ENCODE measurements at regions not wholly inside any gene's neighbourhood (a gene's known extent, or its start where the extent isn't known, plus 50 kb on each side); places are given as distances from the start of the nearest gene placed in this dataset.
"Not testable (repeated sequence)": the region's sequence is repeated elsewhere in the genome, so short reads cannot be mapped to it uniquely, and the experiment has no call there.

DNA sequence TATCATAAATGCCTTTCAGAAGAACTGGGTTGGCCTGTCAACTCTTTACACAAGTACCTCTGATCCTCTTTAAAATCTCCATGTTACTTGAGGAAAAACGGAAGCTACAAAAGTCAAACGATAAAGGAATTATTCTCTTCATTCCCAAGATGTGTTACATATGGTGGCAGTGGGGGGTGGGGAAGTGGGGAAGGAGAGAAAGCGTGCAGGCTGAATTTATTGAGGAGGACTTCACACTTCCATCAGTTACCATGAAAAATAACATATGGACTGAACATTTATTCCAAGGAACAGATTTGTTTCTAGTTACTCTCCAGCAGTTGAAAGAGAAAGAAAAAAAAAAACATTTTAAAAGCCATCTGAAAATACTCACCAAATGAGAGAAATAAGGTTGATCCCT is 474.4 kb upstream of the DCN start:
- Histone ChIP-seq H3K4me1 (ENCODE audit: insufficient read depth, low read length) (no peaks in the 10 kb centered on the region), H3K9me3 (ENCODE audit: insufficient read depth, low read depth, low read length) (no peaks in the 10 kb centered on the region)

GRCh38 chr12:91655966-91656365 is 473.3 kb upstream of the DCN start:
- H3K4me3 ChIP-seq (ENCODE audit: low read length): no peak overlapping the region
- no peaks in the 10 kb centered on the region for H3K27me3 ChIP-seq (ENCODE audit: insufficient read depth, low read length)
- no peaks in the 10 kb centered on the region for H3K36me3 ChIP-seq (ENCODE audit: insufficient read depth, low read depth, low read length)
- no peak overlapping the region for H3K9ac ChIP-seq (ENCODE audit: low read depth, low read length)
- no peaks in the 10 kb centered on the region for H3K9me3 ChIP-seq (ENCODE audit: insufficient read depth, low read depth, low read length)
- H3K4me1 ChIP-seq (ENCODE audit: insufficient read depth, low read length): no peaks in the 10 kb centered on the region
- no peak overlapping the region for H3K27ac ChIP-seq (ENCODE audit: low read length)

More for the DNA sequence above, 474.4 kb upstream of the DCN start:
- Histone ChIP-seq H3K27ac (ENCODE audit: low read length) (no peak overlapping the region), H3K4me3 (ENCODE audit: low read length) (no peak overlapping the region), H3K36me3 (ENCODE audit: insufficient read depth, low read depth, low read length) (no peaks in the 10 kb centered on the region), H3K27me3 (ENCODE audit: insufficient read depth, low read length) (no peaks in the 10 kb centered on the region), H3K9ac (ENCODE audit: low read depth, low read length) (no peak overlapping the region)

GRCh38 chr12:91654087-91654486 is 471.5 kb upstream of the DCN start:
- H3K36me3 ChIP-seq (ENCODE audit: insufficient read depth, low read depth, low read length): no peaks in the 10 kb centered on the region
- no peak overlapping the region for H3K4me3 ChIP-seq (ENCODE audit: low read length)
- H3K4me1 ChIP-seq (ENCODE audit: insufficient read depth, low read length): no peaks in the 10 kb centered on the region
- H3K27ac ChIP-seq (ENCODE audit: low read length): no peak overlapping the region
- no peaks in the 10 kb centered on the region for H3K27me3 ChIP-seq (ENCODE audit: insufficient read depth, low read length)
- H3K9ac ChIP-seq (ENCODE audit: low read depth, low read length): no peak overlapping the region
- no peaks in the 10 kb centered on the region for H3K9me3 ChIP-seq (ENCODE audit: insufficient read depth, low read depth, low read length)

- H3K4me3 ChIP-seq (ENCODE audit: low read length): no peak overlapping the region
- H3K4me1 ChIP-seq (ENCODE audit: insufficient read depth, low read length): no peaks in the 10 kb centered on the region
- H3K27ac ChIP-seq (ENCODE audit: low read length): no peak overlapping the region
- H3K36me3 ChIP-seq (ENCODE audit: insufficient read depth, low read depth, low read length): no peaks in the 10 kb centered on the region
- no peak overlapping the region for H3K9ac ChIP-seq (ENCODE audit: low read depth, low read length)
- H3K9me3 ChIP-seq (ENCODE audit: insufficient read depth, low read depth, low read length): no peaks in the 10 kb centered on the region
- H3K27me3 ChIP-seq (ENCODE audit: insufficient read depth, low read length): no peaks in the 10 kb centered on the region
Observed at GRCh38 chr12:91651728-91652127, 469.1 kb upstream of the DCN start.

- Histone ChIP-seq H3K4me1 (ENCODE audit: insufficient read depth, low read length) (no peaks in the 10 kb centered on the region), H3K36me3 (ENCODE audit: insufficient read depth, low read depth, low read length) (no peaks in the 10 kb centered on the region), H3K27me3 (ENCODE audit: insufficient read depth, low read length) (no peaks in the 10 kb centered on the region), H3K27ac (ENCODE audit: low read length) (no peak overlapping the region), H3K9ac (ENCODE audit: low read depth, low read length) (no peak overlapping the region), H3K4me3 (ENCODE audit: low read length) (no peak overlapping the region), H3K9me3 (ENCODE audit: insufficient read depth, low read depth, low read length) (no peaks in the 10 kb centered on the region)
Observed at GRCh38 chr12:91643763-91644162, 461.1 kb upstream of the DCN start.

GRCh38 chr12:91640021-91640420 is 457.4 kb upstream of the DCN start:
- H3K4me1 ChIP-seq (ENCODE audit: insufficient read depth, low read length): no peaks in the 10 kb centered on the region
- H3K27me3 ChIP-seq (ENCODE audit: insufficient read depth, low read length): no peaks in the 10 kb centered on the region
- no peaks in the 10 kb centered on the region for H3K36me3 ChIP-seq (ENCODE audit: insufficient read depth, low read depth, low read length)
- H3K9me3 ChIP-seq (ENCODE audit: insufficient read depth, low read depth, low read length): no peaks in the 10 kb centered on the region
- H3K4me3 ChIP-seq (ENCODE audit: low read length): no peak overlapping the region
- H3K9ac ChIP-seq (ENCODE audit: low read depth, low read length): no peak overlapping the region
- H3K27ac ChIP-seq (ENCODE audit: low read length): no peak overlapping the region

DNA sequence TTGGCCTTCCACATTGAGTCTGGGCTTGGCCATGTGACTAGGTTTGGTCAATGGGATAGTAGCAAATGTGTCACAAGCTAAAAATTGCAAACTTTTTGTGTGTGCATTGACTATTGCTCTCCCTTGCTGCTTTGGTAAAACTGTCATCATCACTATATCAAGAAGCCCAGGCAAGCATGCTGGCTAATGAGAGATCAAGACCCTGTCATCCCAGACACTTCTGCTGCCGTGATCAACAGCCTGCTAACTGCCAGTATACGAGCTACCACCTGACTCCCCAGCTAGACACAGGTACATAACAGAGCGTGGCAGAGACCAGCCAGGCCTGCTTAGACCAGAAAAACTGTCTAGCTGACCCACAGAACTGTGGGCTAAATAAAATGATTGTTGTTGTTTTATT is 456.7 kb upstream of the DCN start:
- Histone ChIP-seq H3K4me3 (ENCODE audit: low read length) (no peak overlapping the region), H3K27me3 (ENCODE audit: insufficient read depth, low read length) (no peaks in the 10 kb centered on the region), H3K4me1 (ENCODE audit: insufficient read depth, low read length) (no peaks in the 10 kb centered on the region), H3K9ac (ENCODE audit: low read depth, low read length) (no peak overlapping the region), H3K36me3 (ENCODE audit: insufficient read depth, low read depth, low read length) (no peaks in the 10 kb centered on the region), H3K27ac (ENCODE audit: low read length) (no peak overlapping the region), H3K9me3 (ENCODE audit: insufficient read depth, low read depth, low read length) (no peaks in the 10 kb centered on the region)

DNA sequence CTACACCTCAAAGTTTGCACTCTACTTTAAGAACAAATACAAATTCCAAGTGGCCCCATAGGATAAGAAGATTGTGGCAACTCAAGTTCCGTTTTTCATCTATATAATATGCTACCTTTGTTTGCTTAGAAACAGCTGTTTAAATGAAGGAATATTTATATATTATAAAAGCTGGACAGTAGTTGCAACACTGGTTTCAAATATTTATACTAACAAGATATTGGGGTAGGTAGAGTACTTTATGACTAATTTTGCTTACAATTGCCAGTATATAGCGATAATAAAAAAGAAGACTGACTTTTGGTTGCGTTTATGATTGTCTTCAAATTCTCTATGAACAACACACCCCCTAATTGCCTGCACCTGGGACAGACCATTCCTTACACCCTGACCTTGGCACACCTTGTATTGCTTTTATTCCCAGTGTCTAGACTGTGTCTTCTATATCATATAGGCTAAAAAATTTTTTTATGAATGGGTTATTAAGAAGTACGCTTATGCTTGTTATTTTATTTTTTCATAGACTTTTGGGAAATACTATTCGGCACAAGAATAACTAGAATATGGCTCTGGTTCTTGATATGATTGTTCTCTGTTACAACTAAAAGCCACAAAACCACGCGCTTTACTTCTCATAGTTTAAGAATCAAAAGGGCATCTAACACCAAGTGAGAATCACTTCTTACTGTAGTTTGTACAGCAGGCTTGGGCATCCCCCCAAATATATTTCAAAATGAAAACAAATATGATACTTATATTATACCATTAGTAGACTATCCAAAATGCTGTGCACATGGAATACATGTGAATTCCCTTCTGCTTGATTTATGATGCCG is 455.4 kb upstream of the DCN start:
- no peak overlapping the region for H3K4me3 ChIP-seq (ENCODE audit: low read length)
- H3K36me3 ChIP-seq (ENCODE audit: insufficient read depth, low read depth, low read length): no peaks in the 10 kb centered on the region
- H3K9ac ChIP-seq (ENCODE audit: low read depth, low read length): no peak overlapping the region
- no peak overlapping the region for H3K27ac ChIP-seq (ENCODE audit: low read length)
- H3K27me3 ChIP-seq (ENCODE audit: insufficient read depth, low read length): no peaks in the 10 kb centered on the region
- H3K4me1 ChIP-seq (ENCODE audit: insufficient read depth, low read length): no peaks in the 10 kb centered on the region
- H3K9me3 ChIP-seq (ENCODE audit: insufficient read depth, low read depth, low read length): no peaks in the 10 kb centered on the region

- no peaks in the 10 kb centered on the region for H3K36me3 ChIP-seq (ENCODE audit: insufficient read depth, low read depth, low read length)
- no peaks in the 10 kb centered on the region for H3K9me3 ChIP-seq (ENCODE audit: insufficient read depth, low read depth, low read length)
- no peaks in the 10 kb centered on the region for H3K4me1 ChIP-seq (ENCODE audit: insufficient read depth, low read length)
- no peak overlapping the region for H3K4me3 ChIP-seq (ENCODE audit: low read length)
- H3K27me3 ChIP-seq (ENCODE audit: insufficient read depth, low read length): no peaks in the 10 kb centered on the region
- no peak overlapping the region for H3K9ac ChIP-seq (ENCODE audit: low read depth, low read length)
- no peak overlapping the region for H3K27ac ChIP-seq (ENCODE audit: low read length)
Observed at GRCh38 chr12:91636721-91637120, 454.1 kb upstream of the DCN start.

DNA sequence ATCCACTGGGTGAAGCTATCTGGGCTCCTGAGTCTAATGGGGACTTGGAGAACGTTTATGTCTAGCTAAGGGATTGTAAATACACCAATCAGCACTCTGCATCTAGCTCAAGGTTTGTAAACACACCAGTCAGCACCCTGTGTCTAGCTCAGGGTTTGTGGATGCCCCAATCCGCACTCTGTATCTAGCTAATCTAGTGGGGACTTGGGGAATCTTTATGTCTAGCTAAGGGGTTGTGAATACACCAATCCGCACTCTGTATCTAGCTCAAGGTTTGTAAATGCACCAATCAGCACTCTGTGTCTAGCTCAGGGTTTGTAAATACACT is 451.7 kb upstream of the DCN start:
- H3K4me3 ChIP-seq (ENCODE audit: low read length); H3K9me3 ChIP-seq (ENCODE audit: insufficient read depth, low read depth, low read length); H3K27me3 ChIP-seq (ENCODE audit: insufficient read depth, low read length); H3K9ac ChIP-seq (ENCODE audit: low read depth, low read length); H3K36me3 ChIP-seq (ENCODE audit: insufficient read depth, low read depth, low read length); H3K27ac ChIP-seq (ENCODE audit: low read length); H3K4me1 ChIP-seq (ENCODE audit: insufficient read depth, low read length): not testable (repeated sequence)

DNA sequence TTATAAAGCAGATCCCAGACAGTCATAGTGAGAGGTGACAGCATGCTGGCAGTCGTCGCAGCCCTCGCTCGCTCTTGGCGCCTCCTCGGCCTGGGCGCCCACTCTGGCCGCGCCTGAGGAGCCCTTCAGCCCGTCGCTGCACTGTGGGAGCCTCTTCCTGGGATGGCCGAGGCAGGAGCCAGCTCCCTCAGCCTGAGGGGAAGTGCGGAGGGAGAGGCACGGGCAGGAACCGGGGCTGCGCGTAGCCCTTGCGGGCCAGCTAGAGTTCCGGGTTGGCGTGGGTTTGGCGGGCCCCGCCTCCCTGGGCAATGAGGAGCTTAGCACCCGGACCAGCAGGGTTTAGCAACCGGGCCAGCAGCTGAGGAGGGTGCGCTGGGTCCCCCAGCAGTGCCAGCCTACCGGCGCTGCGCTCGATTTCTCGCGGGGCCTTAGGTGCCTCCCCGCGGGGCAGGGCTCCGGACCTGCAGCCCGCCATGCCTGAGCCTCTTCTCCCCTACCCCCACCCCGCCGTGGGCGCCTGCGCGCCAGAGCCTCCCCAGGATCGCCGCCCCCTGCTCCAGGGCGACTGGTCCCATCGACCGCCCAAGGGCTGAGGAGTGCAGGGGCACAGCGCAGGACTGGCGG is 451.2 kb upstream of the DCN start:
- H3K9me3 ChIP-seq (ENCODE audit: insufficient read depth, low read depth, low read length): no peaks in the 10 kb centered on the region
- no peak overlapping the region for H3K27ac ChIP-seq (ENCODE audit: low read length)
- no peaks in the 10 kb centered on the region for H3K4me1 ChIP-seq (ENCODE audit: insufficient read depth, low read length)
- no peak overlapping the region for H3K9ac ChIP-seq (ENCODE audit: low read depth, low read length)
- H3K27me3 ChIP-seq (ENCODE audit: insufficient read depth, low read length): no peaks in the 10 kb centered on the region
- H3K4me3 ChIP-seq (ENCODE audit: low read length): no peak overlapping the region
- no peaks in the 10 kb centered on the region for H3K36me3 ChIP-seq (ENCODE audit: insufficient read depth, low read depth, low read length)

GRCh38 chr12:91633206-91633605 is 450.6 kb upstream of the DCN start:
- Histone ChIP-seq H3K4me1 (ENCODE audit: insufficient read depth, low read length) (no peaks in the 10 kb centered on the region), H3K9ac (ENCODE audit: low read depth, low read length) (no peak overlapping the region), H3K27me3 (ENCODE audit: insufficient read depth, low read length) (no peaks in the 10 kb centered on the region), H3K36me3 (ENCODE audit: insufficient read depth, low read depth, low read length) (no peaks in the 10 kb centered on the region), H3K9me3 (ENCODE audit: insufficient read depth, low read depth, low read length) (no peaks in the 10 kb centered on the region), H3K4me3 (ENCODE audit: low read length) (no peak overlapping the region), H3K27ac (ENCODE audit: low read length) (no peak overlapping the region)

Data from iPS-20b (cell line).